ENCODE measurements at regions not wholly inside any gene's neighbourhood (a gene's known extent, or its start where the extent isn't known, plus 50 kb on each side); places are given as distances from the start of the nearest gene placed in this dataset.

DNA sequence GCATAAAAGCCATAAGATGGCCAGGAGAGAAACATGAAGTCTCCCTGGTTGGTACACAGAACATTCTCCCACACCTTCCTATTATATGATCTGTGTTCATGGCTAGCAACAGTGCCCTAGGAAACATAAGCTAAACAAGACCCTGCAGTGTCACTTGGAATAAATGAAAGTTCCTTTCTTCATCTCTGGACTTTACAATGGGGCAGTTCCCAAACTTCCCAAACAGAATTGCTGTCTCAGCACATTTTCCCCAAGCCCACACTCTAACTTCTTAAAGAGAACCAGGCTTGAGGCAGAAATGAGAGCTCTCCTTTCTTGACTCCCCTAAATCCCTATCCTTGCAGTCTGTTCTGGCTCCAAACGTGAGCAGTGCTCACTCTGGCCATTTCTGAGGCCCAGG is 173.2 kb upstream of the CREB1 start:
- no peak for TF ChIP-seq GABPA (IDR thresholded peaks at IDR 0.05; ENCODE audit: low read depth)
- TF ChIP-seq, protein P1, sequence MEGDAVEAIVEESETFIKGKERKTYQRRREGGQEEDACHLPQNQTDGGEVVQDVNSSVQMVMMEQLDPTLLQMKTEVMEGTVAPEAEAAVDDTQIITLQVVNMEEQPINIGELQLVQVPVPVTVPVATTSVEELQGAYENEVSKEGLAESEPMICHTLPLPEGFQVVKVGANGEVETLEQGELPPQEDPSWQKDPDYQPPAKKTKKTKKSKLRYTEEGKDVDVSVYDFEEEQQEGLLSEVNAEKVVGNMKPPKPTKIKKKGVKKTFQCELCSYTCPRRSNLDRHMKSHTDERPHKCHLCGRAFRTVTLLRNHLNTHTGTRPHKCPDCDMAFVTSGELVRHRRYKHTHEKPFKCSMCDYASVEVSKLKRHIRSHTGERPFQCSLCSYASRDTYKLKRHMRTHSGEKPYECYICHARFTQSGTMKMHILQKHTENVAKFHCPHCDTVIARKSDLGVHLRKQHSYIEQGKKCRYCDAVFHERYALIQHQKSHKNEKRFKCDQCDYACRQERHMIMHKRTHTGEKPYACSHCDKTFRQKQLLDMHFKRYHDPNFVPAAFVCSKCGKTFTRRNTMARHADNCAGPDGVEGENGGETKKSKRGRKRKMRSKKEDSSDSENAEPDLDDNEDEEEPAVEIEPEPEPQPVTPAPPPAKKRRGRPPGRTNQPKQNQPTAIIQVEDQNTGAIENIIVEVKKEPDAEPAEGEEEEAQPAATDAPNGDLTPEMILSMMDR (IDR thresholded peaks at IDR 0.05; ENCODE audit: insufficient read depth, low read length), result no peak

Measured in HL-60 (cell line).